Upper lobe of left lung (tissue), 6 donors: ENCODE measurements at regions not wholly inside any gene's neighbourhood (a gene's known extent, or its start where the extent isn't known, plus 50 kb on each side); places are given as distances from the start of the nearest gene placed in this dataset.
"Not testable (repeated sequence)": the region's sequence is repeated elsewhere in the genome, so short reads cannot be mapped to it uniquely, and the experiment has no call there.

Experiments used
- ATAC-seq, 2 donors: fragments of 200-7000 bp; cut with Tn5 transposase; one replicate each; pipeline ENCODE4 v1.9.1; 2022; ENCODE audit warnings: mild to moderate bottlenecking in 2 of 2, moderate library complexity in 2 of 2; ENCODE audit not compliant: low FRiP score in 2 of 2
- DNase-seq, 2 donors: peaks; one replicate each; pipeline ENCODE4 v3.0.0-alpha.2; 2019 to 2020
- H3K27ac ChIP-seq, 4 donors: fragments of 200-600 bp; sonication (generic); one replicate each; pipeline ENCODE4 v1.5.1; 2016 to 2019
- H3K27me3 ChIP-seq, 4 donors: fragments of 200-600 bp; sonication (generic); one replicate each; pipeline ENCODE4 v1.5.1; 2017 to 2019
- H3K36me3 ChIP-seq, 4 donors: fragments of 200-600 bp; sonication (generic); one replicate each; pipeline ENCODE4 v1.5.1; 2016 to 2019
- H3K4me1 ChIP-seq, 4 donors: fragments of 200-600 bp; sonication (generic); one replicate each; pipeline ENCODE4 v1.5.1; 2018 to 2019
- H3K4me3 ChIP-seq, 4 donors: fragments of 200-600 bp; sonication (generic); one replicate each; pipeline ENCODE4 v1.5.1; 2017 to 2019; ENCODE audit warnings: mild to moderate bottlenecking in 2 of 4, moderate library complexity in 1 of 4
- H3K9me3 ChIP-seq, 4 donors: fragments of 200-600 bp; sonication (generic); one replicate each; pipeline ENCODE4 v1.5.1; 2018 to 2019
- WGBS, 2 donors: methylation state at CpG; one replicate each; pipeline ENCODE4 v1.1.5; 2017 to 2018; 5-methylcytosine and 5-hydroxymethylcytosine counted together
- TF ChIP-seq, protein P1 (sequence below), 6 experiments: fragments of 450-650 bp in 4 of 6; fragments of 200-600 bp in 2 of 6; sonication (generic) in 2 of 6; IDR thresholded peaks; one replicate each; pipeline ENCODE4 v1.5.1; 2016 to 2019; ENCODE audit warnings: antibody characterized with exemption in 6 of 6
- donor health status: DM: no; HTN: no; CAD: no; lungs with moderate emphysema.
- donor health status: DM: no; HTN: yes; CAD: no; lungs with severe emphysema.

DNA sequence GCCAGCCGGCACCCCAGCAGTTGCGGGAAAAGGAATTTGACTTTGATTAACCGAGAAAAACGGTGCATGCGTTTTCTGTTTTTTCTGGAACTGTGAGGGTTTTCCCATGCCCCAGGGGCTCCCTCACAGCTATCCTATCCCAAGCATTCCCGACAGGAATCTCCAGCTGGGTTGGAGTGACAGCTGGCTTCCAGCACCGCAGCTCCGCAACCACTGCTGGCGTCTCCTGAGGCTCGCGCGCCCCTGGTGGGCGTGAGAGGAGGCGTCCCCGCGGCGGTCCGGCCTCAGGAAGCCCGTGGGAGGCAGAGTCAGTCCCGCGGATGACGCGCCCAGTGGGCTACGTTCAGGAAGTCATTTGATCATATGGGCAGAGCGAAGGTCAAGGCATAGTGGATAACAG is 623.2 kb downstream of the SPATA31A6 start:
- TF ChIP-seq, protein P1, sequence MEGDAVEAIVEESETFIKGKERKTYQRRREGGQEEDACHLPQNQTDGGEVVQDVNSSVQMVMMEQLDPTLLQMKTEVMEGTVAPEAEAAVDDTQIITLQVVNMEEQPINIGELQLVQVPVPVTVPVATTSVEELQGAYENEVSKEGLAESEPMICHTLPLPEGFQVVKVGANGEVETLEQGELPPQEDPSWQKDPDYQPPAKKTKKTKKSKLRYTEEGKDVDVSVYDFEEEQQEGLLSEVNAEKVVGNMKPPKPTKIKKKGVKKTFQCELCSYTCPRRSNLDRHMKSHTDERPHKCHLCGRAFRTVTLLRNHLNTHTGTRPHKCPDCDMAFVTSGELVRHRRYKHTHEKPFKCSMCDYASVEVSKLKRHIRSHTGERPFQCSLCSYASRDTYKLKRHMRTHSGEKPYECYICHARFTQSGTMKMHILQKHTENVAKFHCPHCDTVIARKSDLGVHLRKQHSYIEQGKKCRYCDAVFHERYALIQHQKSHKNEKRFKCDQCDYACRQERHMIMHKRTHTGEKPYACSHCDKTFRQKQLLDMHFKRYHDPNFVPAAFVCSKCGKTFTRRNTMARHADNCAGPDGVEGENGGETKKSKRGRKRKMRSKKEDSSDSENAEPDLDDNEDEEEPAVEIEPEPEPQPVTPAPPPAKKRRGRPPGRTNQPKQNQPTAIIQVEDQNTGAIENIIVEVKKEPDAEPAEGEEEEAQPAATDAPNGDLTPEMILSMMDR (IDR thresholded peaks at IDR 0.05): peak in 1 of 6 experiments; percentile 22
- ATAC-seq (peak in 1 of 2 donors; percentile 43), DNase-seq (peak in 1 of 2 donors; percentile 56)
- H3K27ac ChIP-seq, H3K4me3 ChIP-seq, H3K27me3 ChIP-seq, H3K9me3 ChIP-seq, H3K4me1 ChIP-seq, H3K36me3 ChIP-seq: not testable (repeated sequence)
- 34 to 52% methylated on average over 7 to 11 of the region's 25 CpGs for WGBS, 2 donors

DNA sequence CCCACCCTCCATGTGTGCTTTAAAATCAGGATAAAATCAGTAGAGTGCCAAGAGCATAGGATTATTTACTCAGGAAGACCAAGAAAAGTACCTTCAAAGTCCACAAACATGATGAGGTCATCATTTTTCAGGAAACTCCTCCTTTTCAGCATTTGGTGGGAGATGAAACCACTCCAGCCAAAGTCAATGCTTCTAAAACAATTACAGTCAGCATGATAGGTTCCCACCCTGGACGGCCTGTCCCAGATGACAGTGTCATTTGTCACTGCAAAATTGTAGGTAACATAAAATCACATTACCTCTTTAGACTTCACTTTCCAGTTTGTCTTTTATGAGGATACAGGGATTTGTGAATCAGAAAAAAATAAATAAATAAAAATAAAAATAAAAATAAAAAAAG is 638.0 kb downstream of the SPATA31A6 start:
- not testable (repeated sequence) for ATAC-seq, H3K4me3 ChIP-seq, H3K4me1 ChIP-seq, H3K27ac ChIP-seq, DNase-seq, H3K36me3 ChIP-seq, H3K27me3 ChIP-seq, H3K9me3 ChIP-seq
- WGBS, 2 donors: 67% methylated on average over 1 of the region's 1 CpG; no CpG with 5 or more reads in 1 of the 2 donors

DNA sequence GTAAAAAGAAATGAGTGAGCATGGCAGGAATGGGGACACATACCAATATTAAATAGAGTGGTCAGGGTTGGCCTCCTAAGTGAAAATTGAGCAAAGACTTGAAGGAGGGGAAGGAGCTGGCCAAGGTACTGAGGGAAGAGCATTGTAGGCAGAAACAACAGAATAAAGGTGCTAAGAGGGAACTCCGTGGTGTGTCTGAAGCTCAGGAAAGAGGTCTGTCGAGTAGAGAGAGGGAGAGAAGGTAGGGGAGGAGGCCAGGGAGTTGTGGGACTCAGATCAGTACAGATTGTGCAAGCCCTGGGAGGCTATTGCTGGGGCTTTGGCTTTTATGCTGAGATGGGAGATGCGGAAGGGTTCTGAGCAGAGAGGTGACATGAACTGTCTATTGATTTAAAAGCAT is 664.7 kb downstream of the SPATA31A6 start:
- no CpG with 5 or more reads among the region's 3 CpGs for WGBS, 2 donors
- not testable (repeated sequence) for DNase-seq, ATAC-seq, H3K4me3 ChIP-seq, H3K4me1 ChIP-seq, H3K27ac ChIP-seq, H3K27me3 ChIP-seq, H3K36me3 ChIP-seq, H3K9me3 ChIP-seq

DNA sequence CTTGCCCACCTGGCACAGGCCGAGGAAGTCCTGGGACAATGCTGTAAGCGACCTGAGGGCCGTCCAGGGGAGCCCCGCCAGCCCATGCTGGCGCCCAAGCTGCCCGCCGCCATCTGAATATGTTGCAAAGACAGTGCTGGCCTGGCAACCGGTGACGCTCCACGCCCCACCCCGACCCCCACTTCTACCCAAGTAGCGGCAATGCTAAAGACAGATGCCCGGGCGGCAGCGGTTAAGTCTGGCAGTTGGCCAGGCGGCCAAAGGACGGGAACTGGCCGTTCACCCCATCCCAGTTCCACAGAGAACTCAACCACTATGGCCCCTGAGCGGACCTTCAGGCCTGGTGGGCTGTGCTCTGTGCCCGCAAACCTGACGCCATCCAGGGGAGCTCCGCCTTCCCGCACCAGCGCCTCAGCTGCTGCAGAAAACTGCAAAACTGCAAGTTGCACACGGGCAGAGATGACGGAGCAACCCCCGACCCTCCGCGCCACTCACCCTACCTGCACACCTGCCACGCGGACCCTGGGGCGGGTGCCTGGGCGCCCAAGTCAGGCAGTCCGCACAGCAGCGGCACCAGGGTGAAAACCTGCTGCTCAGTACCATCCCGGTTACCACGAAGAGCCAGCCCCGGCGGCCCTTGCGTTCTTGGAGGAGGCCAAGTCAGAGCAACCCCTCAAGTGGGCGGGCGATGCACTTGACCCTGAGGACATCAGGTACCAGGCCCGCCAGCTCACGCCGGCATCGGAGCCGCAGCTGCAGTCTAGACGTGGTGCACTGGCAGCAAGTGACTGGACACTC is 667.6 kb downstream of the SPATA31A6 start:
- not testable (repeated sequence) for H3K27me3 ChIP-seq, H3K4me1 ChIP-seq, H3K4me3 ChIP-seq, ATAC-seq, H3K9me3 ChIP-seq, H3K27ac ChIP-seq, H3K36me3 ChIP-seq
- 83 to 93% methylated on average over 2 to 3 of the region's 48 CpGs for WGBS, 2 donors
- DNase-seq: peak in 1 of 2 donors; percentile 72

DNA sequence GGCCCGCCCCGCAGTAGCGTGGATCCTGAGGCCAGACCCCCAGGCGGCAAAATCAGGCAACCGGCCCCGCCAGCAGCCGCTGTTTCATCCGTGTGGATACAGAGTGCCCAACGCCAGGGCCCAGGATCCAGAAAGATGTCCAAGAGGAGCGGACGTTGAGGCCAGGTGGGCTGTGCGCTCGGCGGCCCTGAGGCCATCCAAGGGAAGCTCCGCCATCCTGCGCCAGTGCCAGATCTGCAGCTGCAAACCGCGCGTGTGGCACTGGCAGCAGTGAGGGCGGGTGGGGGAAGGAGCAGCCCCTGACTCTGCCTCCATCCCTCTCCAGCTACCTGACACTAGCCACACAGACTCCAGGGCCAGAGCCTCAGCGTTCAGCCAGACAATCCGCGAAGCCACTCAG is 668.2 kb downstream of the SPATA31A6 start:
- H3K27me3 ChIP-seq, H3K9me3 ChIP-seq, H3K27ac ChIP-seq, H3K4me1 ChIP-seq, H3K36me3 ChIP-seq, ATAC-seq: not testable (repeated sequence)
- WGBS, 2 donors: 0 to 34% methylated on average over 1 to 4 of the region's 23 CpGs
- peak in 1 of 2 donors; percentile 58 for DNase-seq
- peak overlapping the region in 2 of 4 donors; percentile 40 to 53 for H3K4me3 ChIP-seq

DNA sequence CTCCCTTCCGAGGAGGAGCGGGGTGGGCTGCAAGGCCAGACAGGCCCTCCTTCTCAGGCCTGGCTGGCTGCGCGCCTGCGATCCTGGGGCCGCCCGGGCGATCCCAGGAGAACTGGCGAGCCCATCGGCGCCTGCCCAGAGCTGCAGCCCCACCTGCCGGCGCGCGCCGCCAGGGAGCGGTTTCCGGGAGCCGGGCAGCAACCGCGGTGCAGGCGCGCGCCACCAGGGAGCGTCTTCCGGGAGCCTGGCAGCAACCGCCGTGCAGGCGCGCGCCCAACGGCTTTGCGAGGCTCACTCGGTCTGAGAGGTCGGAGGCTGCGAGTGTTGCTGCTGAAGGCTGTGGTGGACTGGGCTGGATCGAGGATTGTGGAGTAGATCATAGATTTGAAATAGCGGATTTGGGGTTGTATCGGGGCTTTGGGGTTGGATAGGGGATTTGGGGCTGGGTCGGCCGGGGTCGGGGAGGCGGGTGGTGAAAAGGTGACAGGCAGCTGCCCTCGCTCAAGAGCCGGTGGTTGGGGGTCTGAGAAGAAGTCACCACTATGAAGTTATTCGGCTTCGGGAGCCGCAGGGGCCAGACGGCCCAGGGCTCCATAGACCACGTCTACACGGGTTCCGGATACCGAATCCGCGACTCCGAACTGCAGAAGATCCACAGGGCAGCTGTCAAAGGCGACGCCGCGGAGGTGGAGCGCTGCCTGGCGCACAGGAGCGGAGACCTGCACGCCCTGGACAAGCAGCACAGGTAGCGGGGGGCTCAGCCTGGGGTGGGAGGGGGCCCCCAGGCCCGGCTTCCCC is 668.9 kb downstream of the SPATA31A6 start:
- peak; percentile 23 to 77 for DNase-seq
- H3K4me1 ChIP-seq, H3K27me3 ChIP-seq, ATAC-seq, H3K36me3 ChIP-seq, H3K27ac ChIP-seq, H3K9me3 ChIP-seq: not testable (repeated sequence)
- TF ChIP-seq, protein P1 (IDR thresholded peaks at IDR 0.05): peak in 2 of 6 experiments; percentile 39 to 41
- peak overlapping the region in 3 of 4 donors; percentile 31 to 53 (median 40) for H3K4me3 ChIP-seq
- 6 to 24% methylated on average over 16 to 31 of the region's 66 CpGs for WGBS, 2 donors

DNA sequence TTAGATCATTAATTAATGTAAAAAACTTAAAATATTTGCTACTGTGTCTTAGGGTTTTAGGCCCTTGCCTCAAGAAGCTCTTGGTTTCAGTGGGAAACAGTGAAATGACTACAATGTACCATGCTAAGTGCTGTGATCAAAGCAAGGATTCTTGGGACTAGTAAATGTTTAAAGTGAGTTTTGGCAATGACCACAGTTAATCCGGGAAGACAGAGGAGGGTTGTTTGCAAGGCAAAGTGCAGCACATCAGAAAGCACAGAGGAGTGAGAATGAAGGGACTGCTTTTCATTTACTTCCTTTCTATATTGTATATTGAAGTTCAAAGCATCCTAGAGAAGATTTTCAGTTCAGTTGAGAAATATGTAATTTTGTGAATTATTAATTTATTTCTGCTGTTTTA is 676.7 kb downstream of the SPATA31A6 start:
- H3K4me3 ChIP-seq, H3K36me3 ChIP-seq, H3K27ac ChIP-seq, H3K4me1 ChIP-seq, DNase-seq, H3K9me3 ChIP-seq, ATAC-seq, H3K27me3 ChIP-seq: not testable (repeated sequence)
- WGBS, 2 donors: 56 to 67% methylated on average over 1 of the region's 1 CpG

DNA sequence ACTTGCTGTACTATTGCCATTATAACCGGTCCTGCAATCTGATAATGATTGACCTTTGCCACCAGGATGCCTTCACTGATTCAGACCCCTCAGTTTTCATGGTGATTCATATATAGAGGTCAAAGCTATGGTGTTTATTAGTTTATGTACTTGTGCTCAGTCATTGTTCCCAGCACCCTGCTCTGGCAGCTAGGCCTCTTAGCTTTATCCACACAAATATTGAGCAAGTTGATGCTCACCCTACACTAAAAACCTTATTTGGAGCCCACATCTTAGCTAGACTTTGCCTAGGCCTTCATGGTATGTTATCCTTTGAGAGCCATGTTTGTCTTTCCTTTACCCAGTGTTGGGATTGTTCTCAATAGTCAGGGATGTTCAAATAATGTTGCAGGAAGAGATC is 679.0 kb downstream of the SPATA31A6 start:
- H3K36me3 ChIP-seq, H3K4me1 ChIP-seq, DNase-seq, H3K4me3 ChIP-seq, ATAC-seq, H3K27me3 ChIP-seq, H3K27ac ChIP-seq, H3K9me3 ChIP-seq: not testable (repeated sequence)
- 54 to 86% methylated on average over 1 of the region's 1 CpG for WGBS, 2 donors
